HG03280 (cell line): ENCODE measurements at regions not wholly inside any gene's neighbourhood (a gene's known extent, or its start where the extent isn't known, plus 50 kb on each side); places are given as distances from the start of the nearest gene placed in this dataset.
"Not testable (repeated sequence)": the region's sequence is repeated elsewhere in the genome, so short reads cannot be mapped to it uniquely, and the experiment has no call there.

ENCODE experiments used
- ATAC-seq: cut with Tn5 transposase; IDR thresholded peaks from one replicate; pipeline ENCODE4 v1.9.1; 2021; ENCODE audit warnings: mild to moderate bottlenecking, moderate library complexity; ENCODE audit not compliant: unreplicated experiment

GRCh38 chr5:91839721-91840120, 456.6 kb upstream of the ARRDC3 start:
- ATAC-seq = no peak

GRCh38 chr5:91839233-91839632, 456.1 kb upstream of the ARRDC3 start:
- ATAC-seq = no peak

- no peak for ATAC-seq
These were observed 447.3 kb upstream of the ARRDC3 start for GRCh38 chr5:91830361-91830953.

- ATAC-seq = no peak
These were observed 442.5 kb upstream of the ARRDC3 start for GRCh38 chr5:91825618-91826017.

- ATAC-seq = no peak
These were observed 441.3 kb upstream of the ARRDC3 start for GRCh38 chr5:91824406-91824805.

- ATAC-seq = no peak
These were observed 437.8 kb upstream of the ARRDC3 start for GRCh38 chr5:91820874-91821273.

GRCh38 chr5:91816681-91817080, 433.6 kb upstream of the ARRDC3 start:
- ATAC-seq = no peak

GRCh38 chr5:91797576-91797975, 414.5 kb upstream of the ARRDC3 start:
- no peak for ATAC-seq

- no peak for ATAC-seq
These were observed 411.9 kb upstream of the ARRDC3 start for GRCh38 chr5:91794856-91795548.

- no peak for ATAC-seq
These were observed 411.3 kb upstream of the ARRDC3 start for GRCh38 chr5:91794455-91794854.

GRCh38 chr5:91787718-91788117, 404.6 kb upstream of the ARRDC3 start:
- no peak for ATAC-seq

- ATAC-seq = no peak
These were observed 394.6 kb upstream of the ARRDC3 start for GRCh38 chr5:91777671-91778070.

GRCh38 chr5:91776249-91776648, 393.1 kb upstream of the ARRDC3 start:
- no peak for ATAC-seq

- no peak for ATAC-seq
These were observed 387.3 kb upstream of the ARRDC3 start for GRCh38 chr5:91770400-91770799.

- not testable (repeated sequence) for ATAC-seq
These were observed 374.3 kb upstream of the ARRDC3 start for GRCh38 chr5:91757383-91757782.

- ATAC-seq = no peak
These were observed 371.9 kb upstream of the ARRDC3 start for GRCh38 chr5:91754990-91755389.

- ATAC-seq = not testable (repeated sequence)
These were observed 361.4 kb upstream of the ARRDC3 start for GRCh38 chr5:91744470-91744869.

- ATAC-seq = no peak
These were observed 359.4 kb upstream of the ARRDC3 start for GRCh38 chr5:91742550-91742949.

GRCh38 chr5:91741764-91742505, 358.8 kb upstream of the ARRDC3 start:
- no peak for ATAC-seq

GRCh38 chr5:91730026-91730425, 346.9 kb upstream of the ARRDC3 start:
- no peak for ATAC-seq

GRCh38 chr5:91727463-91727862, 344.3 kb upstream of the ARRDC3 start:
- ATAC-seq = no peak
